Renal pelvis (tissue), 1 donor: ENCODE measurements at regions not wholly inside any gene's neighbourhood (a gene's known extent, or its start where the extent isn't known, plus 50 kb on each side); places are given as distances from the start of the nearest gene placed in this dataset.
"Not testable (repeated sequence)": the region's sequence is repeated elsewhere in the genome, so short reads cannot be mapped to it uniquely, and the experiment has no call there.

Experiments used
- DNase-seq: peaks from one replicate; pipeline ENCODE4 v3.0.0-alpha.2; 2013

DNA sequence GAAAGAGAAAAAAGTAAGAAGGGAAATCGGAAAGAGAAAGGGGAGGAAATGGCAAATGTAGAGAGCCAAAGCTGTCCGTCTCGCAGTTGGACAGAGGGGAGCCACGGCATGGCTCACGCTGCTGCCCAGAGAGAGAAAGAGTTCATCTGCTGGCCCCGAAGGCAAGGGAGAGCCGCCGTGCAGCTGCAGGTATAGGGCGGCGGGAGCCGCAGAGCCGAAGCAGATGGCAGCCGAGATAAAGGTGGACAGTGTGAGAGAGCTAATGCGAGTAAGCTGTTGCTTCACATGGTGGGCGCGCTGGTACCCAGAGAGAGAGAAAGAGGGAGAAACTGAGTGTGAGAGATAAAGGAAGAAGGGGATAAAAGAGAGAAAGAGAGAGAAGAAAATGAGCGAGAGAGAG is 188.4 kb upstream of the PPP1R26 start:
- no peak for DNase-seq

DNA sequence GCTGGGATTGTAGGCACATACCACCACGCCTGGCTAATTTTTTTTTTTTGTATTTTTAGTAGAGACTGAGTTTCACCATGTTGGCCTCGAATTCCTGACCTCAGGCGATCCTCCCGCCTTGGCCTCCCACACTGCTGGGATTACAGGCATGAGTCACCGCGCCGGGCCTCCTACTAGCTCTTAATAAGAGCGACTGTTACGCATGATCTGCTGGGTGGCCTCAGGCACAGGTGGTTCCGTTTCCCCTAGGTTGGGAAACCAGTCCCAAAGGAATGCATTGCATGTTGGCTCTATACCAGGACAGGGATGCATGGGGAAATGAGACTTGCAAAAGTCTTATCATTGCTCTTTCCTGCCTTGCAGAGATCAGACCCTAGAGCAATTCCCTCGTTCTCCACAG is 184.7 kb upstream of the PPP1R26 start:
- no peak for DNase-seq

- DNase-seq, result no peak
These were observed 183.9 kb upstream of the PPP1R26 start for GRCh38 chr9:135295551-135296300.

- DNase-seq, result no peak
These were observed 182.7 kb upstream of the PPP1R26 start for GRCh38 chr9:135296735-135297455.

- no peak for DNase-seq
These were observed 182.0 kb upstream of the PPP1R26 start for GRCh38 chr9:135297456-135298075.

DNA sequence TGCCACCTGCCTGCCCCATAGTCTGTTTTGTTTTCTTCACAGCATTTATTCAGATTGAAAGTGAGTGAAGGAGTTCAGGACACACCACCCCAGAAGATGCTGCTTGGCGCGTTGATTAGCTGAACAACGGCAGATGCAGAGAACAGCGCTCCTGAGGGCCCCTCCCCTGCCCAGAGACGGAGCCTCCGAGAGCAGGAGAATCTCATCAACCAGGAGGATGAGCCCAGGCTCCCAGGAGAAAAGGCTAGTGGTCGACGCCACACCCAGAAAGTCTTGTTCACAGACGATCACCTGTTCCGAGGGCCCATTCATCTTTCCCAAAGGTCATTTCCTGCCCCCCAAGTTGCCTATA is 180.4 kb upstream of the PPP1R26 start:
- DNase-seq, result no peak

DNA sequence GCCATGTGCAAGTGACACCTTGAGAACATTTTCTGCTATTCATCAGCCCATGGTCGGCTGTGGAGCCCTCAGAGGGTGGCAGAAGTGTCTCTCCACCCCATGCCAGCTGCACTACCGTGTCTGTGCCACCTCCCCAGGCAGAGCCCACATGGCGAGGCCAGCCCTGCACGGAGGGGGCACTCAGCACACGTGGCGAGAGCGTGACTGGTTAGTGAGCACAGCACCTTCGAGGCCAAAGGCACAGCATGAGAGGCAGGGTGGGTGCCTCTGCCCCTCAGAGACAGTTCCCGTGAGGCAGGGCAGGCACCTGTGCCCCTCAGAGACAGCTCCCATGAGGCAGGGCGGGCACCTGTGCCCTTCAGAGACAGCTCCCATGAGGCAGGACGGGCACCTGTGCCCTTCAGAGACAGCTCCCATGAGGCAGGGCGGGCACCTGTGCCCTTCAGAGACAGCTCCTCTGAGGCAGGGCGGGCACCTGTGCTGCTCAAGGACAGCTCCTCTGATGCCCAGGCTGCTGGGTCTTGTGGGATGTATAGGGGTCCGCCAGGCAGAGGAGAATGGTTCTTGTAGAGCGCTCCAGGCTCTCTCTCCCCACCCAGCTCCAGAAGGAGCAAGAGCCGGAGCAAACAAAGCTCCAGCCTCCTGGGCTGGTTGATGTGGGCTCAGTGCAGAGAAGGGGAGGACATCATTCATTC is 179.8 kb upstream of the PPP1R26 start:
- DNase-seq, result no peak

- no peak for DNase-seq
These were observed 179.0 kb upstream of the PPP1R26 start for GRCh38 chr9:135300346-135301141.

DNA sequence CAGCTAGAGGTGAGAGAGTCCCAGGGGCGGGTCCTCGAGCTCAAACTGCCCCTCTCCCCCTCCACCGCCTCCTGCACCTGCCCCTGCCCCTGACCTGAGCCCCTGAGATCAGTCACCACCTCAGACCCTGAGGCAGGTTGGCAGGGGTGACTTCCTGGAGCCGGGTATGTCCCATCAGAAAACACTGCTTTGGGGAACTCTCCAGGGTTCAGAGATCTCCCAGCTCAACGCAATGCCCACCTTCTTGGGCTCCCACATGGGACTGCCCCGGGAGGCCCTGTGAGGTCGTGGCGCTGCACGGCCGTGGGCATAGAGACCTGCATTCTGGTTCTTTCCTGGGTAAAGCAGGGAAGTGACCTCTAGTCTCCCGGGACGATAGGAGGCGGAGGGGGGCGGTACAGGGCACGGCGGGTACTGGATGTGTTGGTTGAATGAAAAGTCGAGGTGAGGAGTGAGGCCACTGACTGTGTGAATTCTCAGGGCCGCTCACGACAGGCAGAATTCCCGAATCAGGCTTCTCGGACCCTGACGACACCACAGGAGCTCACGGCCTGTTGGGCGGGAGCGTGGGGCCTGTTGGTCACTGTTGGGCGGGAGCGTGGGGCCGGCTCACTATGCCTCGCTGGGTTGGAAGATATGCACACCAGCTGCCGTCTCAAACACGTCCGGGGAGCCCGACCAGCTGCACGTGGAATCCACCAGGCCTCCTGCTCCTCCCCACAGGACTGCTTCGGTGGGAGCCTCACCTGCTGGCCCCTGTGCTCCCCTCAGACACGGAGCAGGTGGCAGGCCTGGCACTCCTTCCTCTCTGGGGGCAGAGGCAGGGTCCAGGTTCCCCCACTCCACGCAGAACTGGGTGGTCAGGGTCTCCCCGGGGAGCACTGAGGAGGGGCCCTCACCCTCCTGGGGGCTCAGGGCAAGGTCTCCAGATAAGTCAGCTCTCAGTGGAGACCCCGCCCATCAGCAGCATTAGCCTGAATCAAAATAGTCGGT is 178.0 kb upstream of the PPP1R26 start:
- DNase-seq, result no peak

- DNase-seq, result no peak
These were observed 177.0 kb upstream of the PPP1R26 start for GRCh38 chr9:135302329-135303279.

- DNase-seq, result no peak
These were observed 176.3 kb upstream of the PPP1R26 start for GRCh38 chr9:135303280-135303647.

DNA sequence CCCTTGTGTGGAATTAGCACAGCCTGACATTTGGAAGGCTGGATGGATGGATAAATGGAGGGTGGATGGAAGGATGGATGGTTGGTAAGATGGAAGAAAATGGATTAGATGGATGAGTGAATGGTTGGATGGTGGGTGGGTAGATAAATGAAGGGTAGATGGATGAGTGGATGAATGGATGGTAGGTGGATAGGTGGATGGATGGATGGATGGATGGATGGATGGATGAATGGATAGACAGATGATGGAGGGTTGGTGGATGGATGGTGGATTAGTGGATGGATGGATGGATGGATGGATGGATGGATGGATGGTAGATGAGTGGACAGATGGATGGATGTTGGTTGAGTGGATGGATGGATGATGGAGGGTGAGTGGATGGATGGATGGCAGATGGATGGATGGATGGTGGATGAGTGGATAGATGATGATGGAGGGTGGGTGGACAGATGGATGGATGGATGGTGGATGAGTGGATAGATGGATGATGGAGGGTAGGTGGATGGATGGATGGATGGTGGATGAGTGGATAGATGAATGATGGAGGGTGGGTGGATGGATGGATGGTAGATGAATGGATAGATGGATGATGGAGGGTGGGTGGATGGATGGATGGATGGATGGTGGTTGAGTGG is 175.6 kb upstream of the PPP1R26 start:
- DNase-seq, result no peak

GRCh38 chr9:135304886-135305285 is 174.7 kb upstream of the PPP1R26 start:
- no peak for DNase-seq

DNA sequence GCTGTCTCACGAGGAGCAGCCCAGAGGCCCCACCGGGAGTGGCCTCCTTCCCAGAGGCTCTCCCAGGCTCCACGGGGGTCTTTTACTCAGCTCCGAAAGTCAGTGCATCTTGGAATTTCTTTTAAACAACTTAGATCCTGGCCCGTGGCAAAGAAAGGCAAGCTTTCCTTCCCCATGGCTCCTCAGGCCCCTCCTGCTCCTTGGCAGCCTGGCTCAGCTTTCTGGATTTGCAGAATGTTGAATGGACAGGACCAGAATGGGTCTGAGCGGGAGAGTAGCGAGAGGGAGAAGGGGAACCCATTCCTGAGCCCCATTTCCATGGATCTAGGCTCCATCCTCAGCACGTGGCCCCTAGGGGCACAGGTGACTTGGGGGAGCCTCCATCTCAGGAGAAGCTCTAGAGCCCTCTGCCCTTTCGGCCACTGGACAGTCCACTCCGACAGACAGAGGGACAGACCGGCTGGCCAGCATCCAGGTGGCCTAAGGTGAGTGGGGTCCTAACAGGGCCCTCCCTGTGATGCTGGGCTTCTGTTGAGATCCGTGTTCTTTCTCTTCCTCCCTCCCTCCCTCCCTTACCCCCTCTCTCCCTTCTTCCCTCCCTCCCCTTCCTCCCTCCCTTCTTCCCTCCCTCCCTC is 173.9 kb upstream of the PPP1R26 start:
- DNase-seq, result no peak

- DNase-seq, result no peak
These were observed 172.9 kb upstream of the PPP1R26 start for GRCh38 chr9:135306699-135307098.

DNA sequence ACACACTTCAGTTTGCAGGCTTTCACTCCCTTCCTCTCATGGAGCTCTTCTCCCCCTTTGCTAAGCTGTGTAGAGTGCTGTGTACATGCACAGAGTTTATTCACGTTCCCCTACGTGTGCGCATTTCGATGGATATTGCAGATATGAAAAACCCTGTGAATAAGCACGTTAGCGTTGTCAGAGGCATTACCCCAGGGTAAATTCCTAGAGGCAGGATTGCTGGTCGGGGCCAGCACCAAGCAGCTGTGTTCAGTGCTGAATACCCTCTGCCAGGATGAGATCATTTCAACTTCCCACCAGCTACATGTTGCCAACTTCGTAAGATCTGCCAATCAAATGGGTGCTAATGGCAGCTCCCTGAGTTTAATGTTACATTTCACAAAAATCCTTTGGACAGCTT is 172.3 kb upstream of the PPP1R26 start:
- DNase-seq, result no peak

- DNase-seq, result not testable (repeated sequence)
These were observed 171.7 kb upstream of the PPP1R26 start for GRCh38 chr9:135307919-135308318.
